Neuronal stem cell (in vitro differentiated cells): ENCODE measurements at regions not wholly inside any gene's neighbourhood (a gene's known extent, or its start where the extent isn't known, plus 50 kb on each side); places are given as distances from the start of the nearest gene placed in this dataset.

ENCODE experiments used
- DNase-seq: peaks from one replicate; pipeline ENCODE4 v3.0.0-alpha.2; 2013; ENCODE audit warnings: low spot score
- H2AFZ ChIP-seq: one replicate; pipeline ENCODE4 v1.6.1; 2013; ENCODE audit warnings: mild to moderate bottlenecking, low read length, inconsistent platforms
- H2AK5ac ChIP-seq: 2 replicates; pipeline ENCODE4 v1.6.1; 2013; ENCODE audit warnings: low read depth, mild to moderate bottlenecking, inconsistent platforms, low read length, moderate library complexity, mixed read lengths
- H2BK120ac ChIP-seq: 2 replicates; pipeline ENCODE4 v1.6.1; 2013; ENCODE audit warnings: low read depth, mild to moderate bottlenecking, inconsistent platforms, low read length, moderate library complexity, mixed read lengths
- H2BK12ac ChIP-seq: one replicate; pipeline ENCODE4 v1.6.1; 2013; ENCODE audit warnings: low read length, inconsistent platforms
- H2BK15ac ChIP-seq: 2 replicates; pipeline ENCODE4 v1.6.1; 2013; ENCODE audit warnings: mild to moderate bottlenecking, low read length, inconsistent platforms, mixed read lengths
- H2BK5ac ChIP-seq: one replicate; pipeline ENCODE4 v1.6.1; 2013; ENCODE audit warnings: inconsistent platforms, mild to moderate bottlenecking, low read length, moderate library complexity
- H3K14ac ChIP-seq: one replicate; pipeline ENCODE4 v1.6.1; 2013; ENCODE audit warnings: low read length, inconsistent platforms
- H3K18ac ChIP-seq: 2 replicates; pipeline ENCODE4 v1.6.1; 2013; ENCODE audit warnings: low read length, inconsistent platforms
- H3K23ac ChIP-seq: 2 replicates; pipeline ENCODE4 v1.6.1; 2013; ENCODE audit warnings: low read depth, mild to moderate bottlenecking, mixed read lengths, low read length, inconsistent platforms; ENCODE audit not compliant: poor library complexity
- H3K27ac ChIP-seq: replicated peaks from 3 replicates; pipeline ENCODE4 v1.5.1; 2013; ENCODE audit warnings: low read length, inconsistent platforms
- H3K27me3 ChIP-seq, 3 experiments: 2 replicates each; pipeline ENCODE4 v1.6.1; 2013; ENCODE audit warnings: low read length in 3 of 3, mild to moderate bottlenecking in 2 of 3, inconsistent platforms in 1 of 3, low read depth in 1 of 3, mixed read lengths in 1 of 3, moderate library complexity in 1 of 3; ENCODE audit not compliant: control insufficient read depth in 3 of 3, insufficient read depth in 3 of 3
- H3K36me3 ChIP-seq, 2 donors: replicated peaks in 1 of 2; 2 replicates each; pipeline ENCODE4 v1.6.1; 2013; ENCODE audit warnings: low read length in 2 of 2; ENCODE audit not compliant: control insufficient read depth in 2 of 2, insufficient read depth in 2 of 2
- H3K4ac ChIP-seq: 2 replicates; pipeline ENCODE4 v1.6.1; 2013; ENCODE audit warnings: inconsistent platforms, mild to moderate bottlenecking, low read length, moderate library complexity
- H3K4me1 ChIP-seq, 2 donors: 1 replicate in 1 of 2; 2 replicates in 1 of 2; pipeline ENCODE4 v1.6.1; 2013; ENCODE audit warnings: low read length in 2 of 2, low read depth in 1 of 2; ENCODE audit not compliant: control insufficient read depth in 2 of 2, insufficient read depth in 1 of 2
- H3K4me2 ChIP-seq: one replicate; pipeline ENCODE4 v1.6.1; 2013; ENCODE audit warnings: mild to moderate bottlenecking, low read length, inconsistent platforms; ENCODE audit not compliant: insufficient read depth, poor library complexity, severe bottlenecking
- H3K4me3 ChIP-seq, 2 donors: 2 replicates each; pipeline ENCODE4 v1.5.1; 2013; ENCODE audit warnings: low read length in 2 of 2, mild to moderate bottlenecking in 2 of 2, inconsistent platforms in 1 of 2, moderate library complexity in 1 of 2
- H3K79me1 ChIP-seq: one replicate; pipeline ENCODE4 v1.6.1; 2013; ENCODE audit warnings: low read depth, mild to moderate bottlenecking, inconsistent platforms, low read length, moderate library complexity
- H3K9ac ChIP-seq: one replicate; pipeline ENCODE4 v1.6.1; 2013; ENCODE audit warnings: mild to moderate bottlenecking, low read depth, low read length, inconsistent platforms; ENCODE audit not compliant: poor library complexity
- H3K9me3 ChIP-seq, 2 donors: replicated peaks in 1 of 2; 2 replicates each; pipeline versions ENCODE3 to v1.6.1; 2013; ENCODE audit warnings: low read length in 2 of 2, mild to moderate bottlenecking in 2 of 2, inconsistent platforms in 1 of 2, low read depth in 1 of 2, mixed read lengths in 1 of 2, moderate library complexity in 1 of 2; ENCODE audit not compliant: control insufficient read depth in 2 of 2, insufficient read depth in 1 of 2
- H4K8ac ChIP-seq: one replicate; pipeline ENCODE4 v1.6.1; 2013; ENCODE audit warnings: low read depth, mild to moderate bottlenecking, inconsistent platforms, low read length, moderate library complexity
- H4K91ac ChIP-seq: one replicate; pipeline ENCODE4 v1.6.1; 2013; ENCODE audit warnings: low read length, low read depth, mild to moderate bottlenecking, inconsistent platforms; ENCODE audit not compliant: poor library complexity
- WGBS, 2 donors: extraction: QIAGEN DNeasy Blood & Tissue Kit; methylation state at CpG; one replicate each; pipeline ENCODE4 v1.1.7; 2013; ENCODE audit warnings: missing lambda C conversion rate in 2 of 2, mixed read lengths in 1 of 2; ENCODE audit not compliant: insufficient read length in 2 of 2, insufficient replicate concordance in 1 of 2; ENCODE audit errors: extremely low coverage in 2 of 2; 5-methylcytosine and 5-hydroxymethylcytosine counted together

DNA sequence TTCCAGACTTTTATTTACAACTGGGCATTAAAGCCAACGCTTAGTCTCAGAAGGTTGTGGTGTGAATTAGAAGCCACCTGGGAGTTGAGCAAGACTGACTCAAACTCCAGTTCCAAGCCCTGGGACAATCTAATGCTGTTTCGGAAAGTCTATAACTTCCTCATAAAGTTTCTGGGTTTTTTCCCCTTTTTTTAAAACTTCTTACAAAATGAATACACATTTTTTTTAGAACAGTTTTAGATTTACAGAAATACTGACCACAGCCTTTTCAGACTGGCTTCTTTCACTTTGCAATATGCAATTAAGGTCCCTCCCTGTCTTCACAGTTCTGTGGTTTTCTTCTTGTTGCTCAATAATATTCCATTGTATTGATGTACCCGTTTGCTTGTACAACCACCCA lies 115.9 kb upstream of the TWIST2 start:
- no peak overlapping the region for H2BK12ac ChIP-seq

DNA sequence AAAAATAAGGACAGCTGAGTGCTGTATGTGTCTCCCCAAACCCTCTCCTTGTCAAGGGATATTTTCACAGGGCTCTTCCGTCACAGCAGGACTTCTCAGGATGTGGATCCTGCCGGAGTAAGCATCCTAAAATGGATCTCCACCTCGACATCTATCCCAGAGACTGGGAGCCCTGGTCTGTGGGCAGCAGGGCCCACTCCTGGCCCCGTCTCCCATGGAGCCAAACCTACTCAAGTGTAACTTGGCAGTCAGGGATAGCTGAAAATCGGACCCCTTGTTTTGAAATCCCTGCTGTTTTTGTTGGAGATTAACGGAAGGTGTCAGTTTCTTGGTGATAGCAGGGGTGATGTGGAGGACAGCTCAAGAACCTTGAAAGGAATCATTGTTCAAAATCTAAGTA lies 109.0 kb upstream of the TWIST2 start:
- Histone ChIP-seq H3K4ac (no peak overlapping the region), H3K9me3 (no peaks in the 10 kb centered on the region), H3K27me3 (no peaks in the 10 kb centered on the region)

More for the DNA sequence above, 115.9 kb upstream of the TWIST2 start:
- Histone ChIP-seq H3K4me1 (no peaks in the 10 kb centered on the region), H4K8ac (no peak overlapping the region), H2AK5ac (no peak overlapping the region), H3K4me3 (no peak overlapping the region), H3K23ac (no peak overlapping the region), H3K79me1 (no peaks in the 10 kb centered on the region), H3K4me2 (no peak overlapping the region), H3K36me3 (no peaks in the 10 kb centered on the region), H3K27ac (no peak overlapping the region), H3K9ac (no peak overlapping the region), H4K91ac (no peak overlapping the region), H2AFZ (no peak overlapping the region), H2BK15ac (no peak overlapping the region), H3K27me3 (peaks cover 0 to 10% (median 0%) of the 10 kb centered on the region in 3 experiments), H2BK5ac (no peak overlapping the region), H3K14ac (no peak overlapping the region), H3K18ac (no peak overlapping the region), H3K4ac (no peak overlapping the region), H3K9me3 (no peaks in the 10 kb centered on the region), H2BK120ac (no peak overlapping the region)
- no CpG with 5 or more reads among the region's 3 CpGs for WGBS, 2 donors
- no peak for DNase-seq

DNA sequence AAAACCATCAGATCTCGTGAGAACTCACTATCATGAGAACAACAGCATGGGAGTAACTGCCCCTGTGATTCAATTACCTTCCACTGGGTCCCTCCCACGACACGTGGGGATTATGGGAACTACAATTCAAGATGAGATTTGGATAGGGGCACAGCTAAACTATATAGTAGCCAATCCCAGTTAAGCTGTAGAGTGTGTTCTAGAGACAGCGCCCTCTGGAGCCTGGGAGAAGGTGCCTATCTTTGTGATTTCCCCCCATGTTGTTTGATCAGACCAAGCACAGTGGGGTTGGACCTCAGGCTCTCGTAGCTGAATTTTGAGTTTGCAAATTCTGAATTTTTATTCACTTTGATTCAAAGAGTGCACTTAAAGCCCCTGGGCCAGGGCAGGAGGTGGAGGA lies 108.2 kb upstream of the TWIST2 start:
- Histone ChIP-seq H3K18ac (no peak overlapping the region), H3K4me1 (no peaks in the 10 kb centered on the region), H3K27ac (no peak overlapping the region), H2AFZ (no peak overlapping the region), H2BK5ac (no peak overlapping the region), H4K8ac (no peak overlapping the region), H3K4me3 (no peak overlapping the region), H3K79me1 (no peaks in the 10 kb centered on the region), H3K4ac (no peak overlapping the region), H3K36me3 (no peaks in the 10 kb centered on the region), H3K9me3 (no peaks in the 10 kb centered on the region), H3K27me3 (no peaks in the 10 kb centered on the region), H2BK15ac (no peak overlapping the region), H3K9ac (no peak overlapping the region), H2BK120ac (no peak overlapping the region), H3K14ac (no peak overlapping the region), H3K23ac (no peak overlapping the region), H3K4me2 (no peak overlapping the region), H4K91ac (no peak overlapping the region), H2AK5ac (no peak overlapping the region), H2BK12ac (no peak overlapping the region)
- no peak for DNase-seq
- no CpG with 5 or more reads among the region's 5 CpGs for WGBS, 2 donors

More for the DNA sequence above, 109.0 kb upstream of the TWIST2 start:
- Histone ChIP-seq H2AFZ (no peak overlapping the region), H3K79me1 (no peaks in the 10 kb centered on the region), H4K91ac (no peak overlapping the region), H3K18ac (no peak overlapping the region), H2BK5ac (no peak overlapping the region), H2AK5ac (no peak overlapping the region), H4K8ac (no peak overlapping the region), H3K4me2 (no peak overlapping the region), H3K4me3 (no peak overlapping the region), H2BK120ac (no peak overlapping the region), H2BK12ac (no peak overlapping the region), H3K9ac (no peak overlapping the region), H3K23ac (no peak overlapping the region), H3K14ac (no peak overlapping the region), H3K4me1 (no peaks in the 10 kb centered on the region), H2BK15ac (no peak overlapping the region), H3K27ac (no peak overlapping the region), H3K36me3 (no peaks in the 10 kb centered on the region)
- WGBS, 2 donors, result no CpG with 5 or more reads among the region's 6 CpGs
- no peak for DNase-seq

DNA sequence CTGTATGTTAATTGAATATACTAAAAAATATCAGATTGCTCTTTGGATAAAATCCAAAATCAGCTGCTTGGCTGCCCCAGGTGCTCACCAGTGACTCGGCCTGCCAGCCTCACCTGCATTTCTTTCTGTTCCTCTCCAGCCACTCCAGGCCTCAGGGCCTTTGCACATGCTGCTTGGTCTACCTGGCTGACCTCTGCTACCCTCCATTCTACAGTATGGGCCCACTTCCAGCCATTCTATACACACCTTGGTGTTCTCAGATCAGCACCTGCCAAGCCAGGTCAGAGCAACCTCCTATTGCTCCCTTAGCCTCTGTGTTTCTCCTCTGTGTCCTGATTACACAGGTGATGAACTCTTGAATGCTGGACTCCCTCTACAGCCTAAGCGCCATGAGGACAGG lies 106.6 kb upstream of the TWIST2 start:
- no peaks in the 10 kb centered on the region for H3K27me3 ChIP-seq

More for the DNA sequence above, 106.6 kb upstream of the TWIST2 start:
- no peak overlapping the region for H3K4ac ChIP-seq
- no peak overlapping the region for H3K14ac ChIP-seq
- no peak overlapping the region for H3K18ac ChIP-seq
- H3K9ac ChIP-seq, result no peak overlapping the region
- DNase-seq, result no peak
- H3K4me3 ChIP-seq, result no peak overlapping the region
- no peak overlapping the region for H2AK5ac ChIP-seq
- no peak overlapping the region for H4K91ac ChIP-seq
- no peak overlapping the region for H2BK120ac ChIP-seq
- no peaks in the 10 kb centered on the region for H3K79me1 ChIP-seq
- H4K8ac ChIP-seq, result no peak overlapping the region
- no peak overlapping the region for H3K27ac ChIP-seq
- H3K4me1 ChIP-seq, result no peaks in the 10 kb centered on the region
- no peak overlapping the region for H2BK12ac ChIP-seq
- no peak overlapping the region for H3K4me2 ChIP-seq
- H2BK5ac ChIP-seq, result no peak overlapping the region
- no CpG with 5 or more reads among the region's 2 CpGs for WGBS, 2 donors
- no peaks in the 10 kb centered on the region for H3K36me3 ChIP-seq
- no peak overlapping the region for H2AFZ ChIP-seq
- no peak overlapping the region for H3K23ac ChIP-seq
- H2BK15ac ChIP-seq, result no peak overlapping the region
- no peaks in the 10 kb centered on the region for H3K9me3 ChIP-seq
